Fibroblast of lung (primary cell): ENCODE measurements at regions not wholly inside any gene's neighbourhood (a gene's known extent, or its start where the extent isn't known, plus 50 kb on each side); places are given as distances from the start of the nearest gene placed in this dataset.

Experiments used
- EZH2 ChIP-seq: IDR thresholded peaks from 2 replicates; pipeline ENCODE4 v1.5.1; 2012; ENCODE audit warnings: low read length, control low read depth, mild to moderate bottlenecking; ENCODE audit errors: missing control alignments
- TF ChIP-seq, protein P1 (sequence below), 2 donors: IDR thresholded peaks in 1 of 2; conservative IDR thresholded peaks in 1 of 2; 1 replicate in 1 of 2; 2 replicates in 1 of 2; pipeline ENCODE4 v1.5.1; 2011 to 2012; ENCODE audit warnings: low read length in 2 of 2, control low read depth in 1 of 2, inconsistent platforms in 1 of 2, low read depth in 1 of 2, mild to moderate bottlenecking in 1 of 2

DNA sequence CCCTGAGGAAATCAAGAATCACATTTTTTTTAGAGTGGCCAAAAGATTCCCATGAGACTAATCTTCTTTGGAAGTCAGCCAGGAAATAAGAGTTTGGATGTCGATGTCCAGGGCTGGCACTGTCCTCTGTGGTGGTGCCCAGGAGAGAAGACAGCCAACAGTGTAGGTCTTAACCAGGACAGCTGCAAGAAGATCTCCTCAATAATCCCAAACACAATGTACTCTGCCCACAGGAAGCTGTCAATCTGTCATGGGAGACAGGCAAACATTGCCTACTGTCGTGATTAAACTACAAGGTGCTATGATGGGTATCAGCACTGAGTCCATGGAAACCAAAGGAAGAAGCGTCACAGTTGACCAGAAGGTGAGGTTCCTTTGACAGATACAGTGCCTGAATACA is 174.1 kb downstream of the PIK3R1 start:
- TF ChIP-seq, protein P1, sequence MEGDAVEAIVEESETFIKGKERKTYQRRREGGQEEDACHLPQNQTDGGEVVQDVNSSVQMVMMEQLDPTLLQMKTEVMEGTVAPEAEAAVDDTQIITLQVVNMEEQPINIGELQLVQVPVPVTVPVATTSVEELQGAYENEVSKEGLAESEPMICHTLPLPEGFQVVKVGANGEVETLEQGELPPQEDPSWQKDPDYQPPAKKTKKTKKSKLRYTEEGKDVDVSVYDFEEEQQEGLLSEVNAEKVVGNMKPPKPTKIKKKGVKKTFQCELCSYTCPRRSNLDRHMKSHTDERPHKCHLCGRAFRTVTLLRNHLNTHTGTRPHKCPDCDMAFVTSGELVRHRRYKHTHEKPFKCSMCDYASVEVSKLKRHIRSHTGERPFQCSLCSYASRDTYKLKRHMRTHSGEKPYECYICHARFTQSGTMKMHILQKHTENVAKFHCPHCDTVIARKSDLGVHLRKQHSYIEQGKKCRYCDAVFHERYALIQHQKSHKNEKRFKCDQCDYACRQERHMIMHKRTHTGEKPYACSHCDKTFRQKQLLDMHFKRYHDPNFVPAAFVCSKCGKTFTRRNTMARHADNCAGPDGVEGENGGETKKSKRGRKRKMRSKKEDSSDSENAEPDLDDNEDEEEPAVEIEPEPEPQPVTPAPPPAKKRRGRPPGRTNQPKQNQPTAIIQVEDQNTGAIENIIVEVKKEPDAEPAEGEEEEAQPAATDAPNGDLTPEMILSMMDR (conservative IDR thresholded peaks at IDR 0.05 in 1 of 2, IDR thresholded peaks at IDR 0.05 in 1 of 2; ENCODE audit: low read depth in 1 of 2, low read length in 2 of 2): no peak
- TF ChIP-seq EZH2: no peak
